NOMO-1 (cell line): ENCODE measurements at regions not wholly inside any gene's neighbourhood (a gene's known extent, or its start where the extent isn't known, plus 50 kb on each side); places are given as distances from the start of the nearest gene placed in this dataset.

Experiments used
- DNase-seq, 2 experiments: peaks; one replicate each; lab custom pipeline; 2025; ENCODE audit not compliant: unreplicated experiment in 2 of 2; lab: John Stamatoyannopoulos, UW

GRCh38 chr6:8223678-8224077, 121.3 kb upstream of the EEF1E1 start:
- DNase-seq = no peak

GRCh38 chr6:8219352-8219943, 117.1 kb upstream of the EEF1E1 start:
- peak in 1 of 2 experiments; percentile 25 for DNase-seq

GRCh38 chr6:8218861-8219260, 116.5 kb upstream of the EEF1E1 start:
- DNase-seq = no peak

- no peak for DNase-seq
These were observed 113.3 kb upstream of the EEF1E1 start for GRCh38 chr6:8215631-8216030.

GRCh38 chr6:8213995-8214394, 111.6 kb upstream of the EEF1E1 start:
- DNase-seq = no peak

GRCh38 chr6:8212720-8213434, 110.5 kb upstream of the EEF1E1 start:
- no peak for DNase-seq

GRCh38 chr6:8207869-8208191, 105.5 kb upstream of the EEF1E1 start:
- DNase-seq = no peak

GRCh38 chr6:8207191-8207868, 105.0 kb upstream of the EEF1E1 start:
- DNase-seq = no peak

- DNase-seq = no peak
These were observed 101.0 kb upstream of the EEF1E1 start for GRCh38 chr6:8203337-8203736.

GRCh38 chr6:8201679-8202078, 99.3 kb upstream of the EEF1E1 start:
- DNase-seq = no peak

- DNase-seq = no peak
These were observed 97.9 kb upstream of the EEF1E1 start for GRCh38 chr6:8200255-8200654.

GRCh38 chr6:8195714-8196102, 93.4 kb upstream of the EEF1E1 start:
- no peak for DNase-seq

GRCh38 chr6:8195040-8195713, 92.8 kb upstream of the EEF1E1 start:
- DNase-seq = no peak

- no peak for DNase-seq
These were observed 92.1 kb upstream of the EEF1E1 start for GRCh38 chr6:8194490-8194889.

- no peak for DNase-seq
These were observed 91.2 kb upstream of the EEF1E1 start for GRCh38 chr6:8193541-8193940.

GRCh38 chr6:8192597-8192996, 90.2 kb upstream of the EEF1E1 start:
- no peak for DNase-seq

GRCh38 chr6:8192067-8192466, 89.7 kb upstream of the EEF1E1 start:
- DNase-seq = no peak

GRCh38 chr6:8191629-8192028, 89.3 kb upstream of the EEF1E1 start:
- DNase-seq = no peak

GRCh38 chr6:8187209-8187608, 84.9 kb upstream of the EEF1E1 start:
- DNase-seq = no peak

GRCh38 chr6:8182902-8183665, 80.7 kb upstream of the EEF1E1 start:
- no peak for DNase-seq
